GM12878 (cell line): ENCODE measurements at regions not wholly inside any gene's neighbourhood (a gene's known extent, or its start where the extent isn't known, plus 50 kb on each side); places are given as distances from the start of the nearest gene placed in this dataset.

Source experiments
- ATF2 ChIP-seq: IDR thresholded peaks from 2 replicates; pipeline ENCODE4 v1.6.1; 2012; ENCODE audit warnings: low read length, inconsistent platforms
- CHD2 ChIP-seq: IDR thresholded peaks from 2 replicates; pipeline ENCODE4 v1.6.1; 2011; ENCODE audit warnings: low read depth, low read length, improper control_type of control experiment, borderline replicate concordance
- EP300 ChIP-seq, 2 experiments: fragments of 150-350 bp in 1 of 2; IDR thresholded peaks; 2 replicates each; pipeline ENCODE4 v1.6.1; 2011 to 2012; ENCODE audit warnings: low read depth in 2 of 2, low read length in 2 of 2, borderline replicate concordance in 1 of 2, improper control_type of control experiment in 1 of 2, inconsistent platforms in 1 of 2; ENCODE audit not compliant: control insufficient read depth in 1 of 2
- HDAC6 ChIP-seq: fragments of 200-600 bp; sonication (generic); IDR thresholded peaks from one replicate; pipeline ENCODE4 v1.8.0; 2017; ENCODE audit warnings: antibody characterized with exemption; ENCODE audit not compliant: unreplicated experiment
- JUND ChIP-seq: IDR thresholded peaks from 2 replicates; pipeline ENCODE4 v1.6.1; 2012; ENCODE audit warnings: low read depth, mild to moderate bottlenecking, low read length, improper control_type of control experiment, moderate library complexity
- MEF2B ChIP-seq: fragments of 450-650 bp; IDR thresholded peaks from 2 replicates; pipeline ENCODE4 v1.6.1; 2018; ENCODE audit warnings: mild to moderate bottlenecking, moderate library complexity; ENCODE audit not compliant: partially characterized antibody, poor library complexity, severe bottlenecking
- NFIC ChIP-seq: IDR thresholded peaks from 2 replicates; pipeline ENCODE4 v1.6.1; 2012; ENCODE audit warnings: low read depth, mild to moderate bottlenecking, inconsistent platforms, low read length, moderate library complexity
- NR2F1 ChIP-seq: fragments of 450-650 bp; conservative IDR thresholded peaks from 2 replicates; pipeline ENCODE4 v1.6.1; 2017; ENCODE audit warnings: mild to moderate bottlenecking
- PAX8 ChIP-seq: fragments of 450-650 bp; IDR thresholded peaks from 2 replicates; pipeline ENCODE4 v1.6.1; 2017; ENCODE audit warnings: mild to moderate bottlenecking, moderate library complexity
- POLR2A ChIP-seq: IDR thresholded peaks from 2 replicates; pipeline ENCODE4 v1.6.1; 2011; ENCODE audit warnings: low read depth, mild to moderate bottlenecking, low read length
- RELA ChIP-seq: fragments of 450-650 bp; IDR thresholded peaks from 2 replicates; pipeline ENCODE4 v1.8.0; 2014; ENCODE audit warnings: borderline replicate concordance; ENCODE audit not compliant: partially characterized antibody
- SIN3A ChIP-seq: IDR thresholded peaks from 2 replicates; pipeline ENCODE4 v1.6.1; 2012; ENCODE audit warnings: low read depth, low read length, improper control_type of control experiment
- SMARCA5 ChIP-seq: fragments of 450-650 bp; IDR thresholded peaks from 2 replicates; pipeline ENCODE4 v1.6.1; 2017; ENCODE audit warnings: mild to moderate bottlenecking
- ZBED1 ChIP-seq: IDR thresholded peaks from 2 replicates; pipeline ENCODE4 v1.6.1; 2016; ENCODE audit warnings: borderline replicate concordance
- TF ChIP-seq, protein P1 (sequence below): fragments of 450-650 bp; formaldehyde crosslinking; IDR thresholded peaks from 2 replicates; pipeline ENCODE4 v1.4.0; 2020; ENCODE audit warnings: mild to moderate bottlenecking, moderate library complexity
- TF ChIP-seq, protein P2 (sequence below): fragments of 450-650 bp; IDR thresholded peaks from 2 replicates; pipeline ENCODE4 v1.6.1; 2017; ENCODE audit warnings: mild to moderate bottlenecking, moderate library complexity
- TF ChIP-seq, protein P3 (sequence below): IDR thresholded peaks from 2 replicates; pipeline ENCODE4 v1.6.1; 2012; ENCODE audit warnings: mild to moderate bottlenecking, low read depth, low read length

DNA sequence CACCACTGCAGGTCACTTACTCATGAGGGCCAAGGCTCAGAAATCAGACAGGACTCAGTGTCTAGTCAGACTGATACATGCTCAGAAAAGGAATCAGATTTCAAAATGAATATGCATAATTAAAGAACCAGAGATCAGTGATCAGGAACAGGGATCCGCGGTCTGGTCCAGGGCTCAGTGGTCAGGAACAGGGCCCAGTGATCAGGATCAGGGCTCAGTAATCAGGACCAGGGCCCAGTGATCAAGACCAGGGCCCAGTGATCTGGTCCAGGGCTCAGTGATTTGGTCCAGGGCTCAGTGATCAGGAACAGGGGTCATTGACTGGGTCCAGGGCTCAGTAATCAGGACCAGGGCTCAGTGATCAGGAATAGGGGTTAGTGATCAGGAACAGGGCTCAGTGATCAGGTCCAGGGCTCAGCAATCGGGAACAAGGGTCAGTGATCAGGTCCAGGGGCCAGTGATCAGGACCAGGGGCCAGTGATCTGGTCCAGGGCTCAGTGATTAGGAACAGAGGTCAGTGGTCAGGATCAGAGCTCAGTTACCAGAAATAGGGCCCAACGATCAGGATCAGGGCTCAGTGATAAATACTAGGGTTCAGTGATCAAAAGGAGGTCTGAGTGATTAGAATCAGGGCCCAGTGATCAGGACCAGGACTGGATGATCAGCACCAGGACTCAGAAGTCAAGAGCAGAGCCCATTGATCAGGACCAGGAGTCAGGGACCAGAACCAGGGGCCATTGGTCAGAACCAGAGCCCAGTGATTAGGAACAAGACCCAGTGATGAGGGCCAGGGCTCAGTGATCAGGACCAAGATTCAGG, 175.3 kb downstream of the TMEM121 start (continued):
- TF ChIP-seq, protein P1, sequence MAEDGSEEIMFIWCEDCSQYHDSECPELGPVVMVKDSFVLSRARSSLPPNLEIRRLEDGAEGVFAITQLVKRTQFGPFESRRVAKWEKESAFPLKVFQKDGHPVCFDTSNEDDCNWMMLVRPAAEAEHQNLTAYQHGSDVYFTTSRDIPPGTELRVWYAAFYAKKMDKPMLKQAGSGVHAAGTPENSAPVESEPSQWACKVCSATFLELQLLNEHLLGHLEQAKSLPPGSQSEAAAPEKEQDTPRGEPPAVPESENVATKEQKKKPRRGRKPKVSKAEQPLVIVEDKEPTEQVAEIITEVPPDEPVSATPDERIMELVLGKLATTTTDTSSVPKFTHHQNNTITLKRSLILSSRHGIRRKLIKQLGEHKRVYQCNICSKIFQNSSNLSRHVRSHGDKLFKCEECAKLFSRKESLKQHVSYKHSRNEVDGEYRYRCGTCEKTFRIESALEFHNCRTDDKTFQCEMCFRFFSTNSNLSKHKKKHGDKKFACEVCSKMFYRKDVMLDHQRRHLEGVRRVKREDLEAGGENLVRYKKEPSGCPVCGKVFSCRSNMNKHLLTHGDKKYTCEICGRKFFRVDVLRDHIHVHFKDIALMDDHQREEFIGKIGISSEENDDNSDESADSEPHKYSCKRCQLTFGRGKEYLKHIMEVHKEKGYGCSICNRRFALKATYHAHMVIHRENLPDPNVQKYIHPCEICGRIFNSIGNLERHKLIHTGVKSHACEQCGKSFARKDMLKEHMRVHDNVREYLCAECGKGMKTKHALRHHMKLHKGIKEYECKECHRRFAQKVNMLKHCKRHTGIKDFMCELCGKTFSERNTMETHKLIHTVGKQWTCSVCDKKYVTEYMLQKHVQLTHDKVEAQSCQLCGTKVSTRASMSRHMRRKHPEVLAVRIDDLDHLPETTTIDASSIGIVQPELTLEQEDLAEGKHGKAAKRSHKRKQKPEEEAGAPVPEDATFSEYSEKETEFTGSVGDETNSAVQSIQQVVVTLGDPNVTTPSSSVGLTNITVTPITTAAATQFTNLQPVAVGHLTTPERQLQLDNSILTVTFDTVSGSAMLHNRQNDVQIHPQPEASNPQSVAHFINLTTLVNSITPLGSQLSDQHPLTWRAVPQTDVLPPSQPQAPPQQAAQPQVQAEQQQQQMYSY (CRISPR knock-in tag): no peak
- TF ChIP-seq SIN3A: no peak
- TF ChIP-seq MEF2B: no peak
- TF ChIP-seq, protein P2, sequence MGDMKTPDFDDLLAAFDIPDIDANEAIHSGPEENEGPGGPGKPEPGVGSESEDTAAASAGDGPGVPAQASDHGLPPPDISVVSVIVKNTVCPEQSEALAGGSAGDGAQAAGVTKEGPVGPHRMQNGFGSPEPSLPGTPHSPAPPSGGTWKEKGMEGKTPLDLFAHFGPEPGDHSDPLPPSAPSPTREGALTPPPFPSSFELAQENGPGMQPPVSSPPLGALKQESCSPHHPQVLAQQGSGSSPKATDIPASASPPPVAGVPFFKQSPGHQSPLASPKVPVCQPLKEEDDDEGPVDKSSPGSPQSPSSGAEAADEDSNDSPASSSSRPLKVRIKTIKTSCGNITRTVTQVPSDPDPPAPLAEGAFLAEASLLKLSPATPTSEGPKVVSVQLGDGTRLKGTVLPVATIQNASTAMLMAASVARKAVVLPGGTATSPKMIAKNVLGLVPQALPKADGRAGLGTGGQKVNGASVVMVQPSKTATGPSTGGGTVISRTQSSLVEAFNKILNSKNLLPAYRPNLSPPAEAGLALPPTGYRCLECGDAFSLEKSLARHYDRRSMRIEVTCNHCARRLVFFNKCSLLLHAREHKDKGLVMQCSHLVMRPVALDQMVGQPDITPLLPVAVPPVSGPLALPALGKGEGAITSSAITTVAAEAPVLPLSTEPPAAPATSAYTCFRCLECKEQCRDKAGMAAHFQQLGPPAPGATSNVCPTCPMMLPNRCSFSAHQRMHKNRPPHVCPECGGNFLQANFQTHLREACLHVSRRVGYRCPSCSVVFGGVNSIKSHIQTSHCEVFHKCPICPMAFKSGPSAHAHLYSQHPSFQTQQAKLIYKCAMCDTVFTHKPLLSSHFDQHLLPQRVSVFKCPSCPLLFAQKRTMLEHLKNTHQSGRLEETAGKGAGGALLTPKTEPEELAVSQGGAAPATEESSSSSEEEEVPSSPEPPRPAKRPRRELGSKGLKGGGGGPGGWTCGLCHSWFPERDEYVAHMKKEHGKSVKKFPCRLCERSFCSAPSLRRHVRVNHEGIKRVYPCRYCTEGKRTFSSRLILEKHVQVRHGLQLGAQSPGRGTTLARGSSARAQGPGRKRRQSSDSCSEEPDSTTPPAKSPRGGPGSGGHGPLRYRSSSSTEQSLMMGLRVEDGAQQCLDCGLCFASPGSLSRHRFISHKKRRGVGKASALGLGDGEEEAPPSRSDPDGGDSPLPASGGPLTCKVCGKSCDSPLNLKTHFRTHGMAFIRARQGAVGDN: peak; percentile 16; the same call in 1 of the 2 replicates
- no peak for TF ChIP-seq SMARCA5
- TF ChIP-seq POLR2A: peak; percentile 14; the same call in 1 of the 2 replicates
- TF ChIP-seq PAX8: no peak
- TF ChIP-seq, protein P3, sequence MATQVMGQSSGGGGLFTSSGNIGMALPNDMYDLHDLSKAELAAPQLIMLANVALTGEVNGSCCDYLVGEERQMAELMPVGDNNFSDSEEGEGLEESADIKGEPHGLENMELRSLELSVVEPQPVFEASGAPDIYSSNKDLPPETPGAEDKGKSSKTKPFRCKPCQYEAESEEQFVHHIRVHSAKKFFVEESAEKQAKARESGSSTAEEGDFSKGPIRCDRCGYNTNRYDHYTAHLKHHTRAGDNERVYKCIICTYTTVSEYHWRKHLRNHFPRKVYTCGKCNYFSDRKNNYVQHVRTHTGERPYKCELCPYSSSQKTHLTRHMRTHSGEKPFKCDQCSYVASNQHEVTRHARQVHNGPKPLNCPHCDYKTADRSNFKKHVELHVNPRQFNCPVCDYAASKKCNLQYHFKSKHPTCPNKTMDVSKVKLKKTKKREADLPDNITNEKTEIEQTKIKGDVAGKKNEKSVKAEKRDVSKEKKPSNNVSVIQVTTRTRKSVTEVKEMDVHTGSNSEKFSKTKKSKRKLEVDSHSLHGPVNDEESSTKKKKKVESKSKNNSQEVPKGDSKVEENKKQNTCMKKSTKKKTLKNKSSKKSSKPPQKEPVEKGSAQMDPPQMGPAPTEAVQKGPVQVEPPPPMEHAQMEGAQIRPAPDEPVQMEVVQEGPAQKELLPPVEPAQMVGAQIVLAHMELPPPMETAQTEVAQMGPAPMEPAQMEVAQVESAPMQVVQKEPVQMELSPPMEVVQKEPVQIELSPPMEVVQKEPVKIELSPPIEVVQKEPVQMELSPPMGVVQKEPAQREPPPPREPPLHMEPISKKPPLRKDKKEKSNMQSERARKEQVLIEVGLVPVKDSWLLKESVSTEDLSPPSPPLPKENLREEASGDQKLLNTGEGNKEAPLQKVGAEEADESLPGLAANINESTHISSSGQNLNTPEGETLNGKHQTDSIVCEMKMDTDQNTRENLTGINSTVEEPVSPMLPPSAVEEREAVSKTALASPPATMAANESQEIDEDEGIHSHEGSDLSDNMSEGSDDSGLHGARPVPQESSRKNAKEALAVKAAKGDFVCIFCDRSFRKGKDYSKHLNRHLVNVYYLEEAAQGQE: no peak
- no peak; the same call in 1 of the 2 replicates for TF ChIP-seq ZBED1
- TF ChIP-seq NFIC: peak; percentile 3; the same call in 1 of the 2 replicates
- no peak for TF ChIP-seq RELA
- TF ChIP-seq CHD2: no peak
- no peak for TF ChIP-seq NR2F1
- TF ChIP-seq JUND: no peak
- TF ChIP-seq HDAC6: no peak
- TF ChIP-seq EP300 (IDR thresholded peaks at IDR 0.05; ENCODE audit: borderline replicate concordance in 1 of 2, control insufficient read depth in 1 of 2, low read depth in 2 of 2, low read length in 2 of 2): no peak
- no peak for TF ChIP-seq ATF2
